GM12875 (cell line): ENCODE measurements at regions not wholly inside any gene's neighbourhood (a gene's known extent, or its start where the extent isn't known, plus 50 kb on each side); places are given as distances from the start of the nearest gene placed in this dataset.

Experiments
- H3K4me3 ChIP-seq: one replicate; pipeline ENCODE4 v1.5.1; 2011; ENCODE audit warnings: low read depth, low read length, control low read depth
- CTCF ChIP-seq: IDR thresholded peaks from 2 replicates; pipeline ENCODE4 v1.5.1; 2011; ENCODE audit warnings: low read depth, mild to moderate bottlenecking, control low read depth, inconsistent platforms, low read length, moderate library complexity, borderline replicate concordance; ENCODE audit not compliant: insufficient read depth

- H3K4me3 ChIP-seq: no peak overlapping the region
- no peak for TF ChIP-seq CTCF
Observed at GRCh38 chr4:57233386-57233785, 123.2 kb upstream of the IGFBP7 start.

- TF ChIP-seq CTCF: no peak
- H3K4me3 ChIP-seq: no peak overlapping the region
Observed at GRCh38 chr4:57231781-57232180, 121.6 kb upstream of the IGFBP7 start.

DNA sequence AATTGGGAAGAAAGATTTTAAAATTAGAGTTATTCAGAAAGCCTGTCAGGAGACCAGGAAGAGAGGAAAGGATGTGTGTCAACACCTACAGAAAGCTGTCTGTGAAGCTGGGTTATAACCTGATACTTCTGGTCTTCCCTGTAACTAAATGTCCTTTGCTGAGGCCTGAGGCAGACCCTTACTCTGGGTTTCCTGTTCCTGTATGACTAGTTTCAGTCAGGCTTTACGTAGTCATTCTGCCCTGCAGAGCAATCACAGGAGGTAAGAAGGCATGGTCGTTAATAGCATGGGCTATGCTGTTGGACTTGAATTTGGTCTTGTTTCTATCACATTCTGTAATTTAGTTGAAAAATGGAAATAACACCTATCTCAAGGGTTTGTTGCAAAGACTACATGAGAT is 110.5 kb upstream of the IGFBP7 start:
- no peak for TF ChIP-seq CTCF
- H3K4me3 ChIP-seq: no peak overlapping the region

DNA sequence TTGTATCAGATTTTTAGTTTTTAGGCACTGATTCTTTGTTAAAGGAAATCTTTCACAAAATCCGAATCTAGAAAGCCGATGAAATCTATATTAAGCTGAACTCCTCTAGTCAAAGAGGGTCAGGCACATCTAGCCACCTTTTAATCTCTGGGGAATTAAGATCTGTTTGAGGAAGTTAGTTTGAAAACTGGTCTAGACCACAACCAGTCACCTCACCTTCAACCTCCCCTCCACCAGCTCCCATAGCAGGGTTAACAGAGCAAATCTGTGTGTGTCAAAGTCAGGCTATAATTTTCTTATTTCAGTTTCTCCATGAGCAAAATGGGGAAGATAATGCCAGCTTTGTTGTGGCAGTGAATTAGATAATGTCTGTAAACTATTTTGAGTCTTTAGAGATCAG is 110.0 kb upstream of the IGFBP7 start:
- TF ChIP-seq CTCF: no peak
- no peak overlapping the region for H3K4me3 ChIP-seq

DNA sequence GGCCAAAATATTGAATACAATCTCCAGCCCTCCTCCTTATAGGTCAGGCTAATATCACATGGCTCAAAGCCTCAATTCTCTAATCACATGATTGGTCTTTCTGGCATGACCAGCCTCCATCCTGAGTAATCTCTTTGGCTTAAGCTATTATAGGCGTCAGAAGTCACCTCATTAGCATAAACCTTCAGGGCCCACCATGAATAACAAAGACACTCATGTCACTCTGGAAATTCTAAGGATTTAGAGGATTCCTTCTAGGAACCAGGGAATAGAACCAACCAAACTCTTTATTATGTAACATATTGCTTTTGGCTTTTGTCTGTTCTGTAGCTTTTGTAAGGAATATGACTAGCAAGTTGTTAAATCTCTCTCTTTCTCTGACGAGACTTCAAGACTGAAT is 109.2 kb upstream of the IGFBP7 start:
- H3K4me3 ChIP-seq: no peak overlapping the region
- no peak for TF ChIP-seq CTCF

- H3K4me3 ChIP-seq: no peak overlapping the region
- no peak for TF ChIP-seq CTCF
Observed at GRCh38 chr4:57214654-57215411, 104.6 kb upstream of the IGFBP7 start.

GRCh38 chr4:57211131-57211530 is 100.9 kb upstream of the IGFBP7 start:
- no peak overlapping the region for H3K4me3 ChIP-seq
- TF ChIP-seq CTCF: no peak
